Thymus (tissue), 11 donors: ENCODE measurements at regions not wholly inside any gene's neighbourhood (a gene's known extent, or its start where the extent isn't known, plus 50 kb on each side); places are given as distances from the start of the nearest gene placed in this dataset.
A peak's percentile ranks its signal among the peaks of the same experiment; 100 is the strongest.

Source experiments
- DNase-seq, 9 donors: peaks; one replicate each; pipeline ENCODE4 v3.0.0-alpha.2; 2013; ENCODE audit warnings: low spot score in 9 of 9, low read depth in 6 of 9, missing footprints in 1 of 9
- H3K27ac ChIP-seq, 2 donors: one replicate each; pipeline ENCODE4 v1.5.1; 2013; ENCODE audit warnings: control low read depth in 1 of 2, low read depth in 1 of 2, low read length in 1 of 2, mild to moderate bottlenecking in 1 of 2, moderate library complexity in 1 of 2
- H3K27me3 ChIP-seq, 2 donors: one replicate each; pipeline ENCODE4 v1.5.1; 2013; ENCODE audit warnings: low read length in 1 of 2; ENCODE audit not compliant: control insufficient read depth in 2 of 2, insufficient read depth in 1 of 2
- H3K36me3 ChIP-seq, 2 donors: one replicate each; pipeline ENCODE4 v1.5.1; 2013; ENCODE audit warnings: low read length in 1 of 2, mild to moderate bottlenecking in 1 of 2, moderate library complexity in 1 of 2; ENCODE audit not compliant: control insufficient read depth in 2 of 2, insufficient read depth in 2 of 2
- H3K4me1 ChIP-seq, 2 donors: one replicate each; pipeline ENCODE4 v1.5.1; 2013; ENCODE audit warnings: low read length in 2 of 2; ENCODE audit not compliant: control insufficient read depth in 2 of 2, insufficient read depth in 2 of 2
- H3K4me3 ChIP-seq, 2 donors: one replicate each; pipeline ENCODE4 v1.5.1; 2013; ENCODE audit warnings: low read length in 2 of 2, control low read depth in 1 of 2, mild to moderate bottlenecking in 1 of 2
- H3K9me3 ChIP-seq, 2 donors: one replicate each; pipeline ENCODE4 v1.5.1; 2013; ENCODE audit warnings: low read length in 1 of 2, mild to moderate bottlenecking in 1 of 2; ENCODE audit not compliant: control insufficient read depth in 2 of 2, insufficient read depth in 1 of 2
- WGBS: extraction: QIAGEN DNeasy Blood & Tissue Kit; methylation state at CpG from one replicate; pipeline ENCODE4 v1.1.7; 2013; 5-methylcytosine and 5-hydroxymethylcytosine counted together
- donor health status: healthy.

DNA sequence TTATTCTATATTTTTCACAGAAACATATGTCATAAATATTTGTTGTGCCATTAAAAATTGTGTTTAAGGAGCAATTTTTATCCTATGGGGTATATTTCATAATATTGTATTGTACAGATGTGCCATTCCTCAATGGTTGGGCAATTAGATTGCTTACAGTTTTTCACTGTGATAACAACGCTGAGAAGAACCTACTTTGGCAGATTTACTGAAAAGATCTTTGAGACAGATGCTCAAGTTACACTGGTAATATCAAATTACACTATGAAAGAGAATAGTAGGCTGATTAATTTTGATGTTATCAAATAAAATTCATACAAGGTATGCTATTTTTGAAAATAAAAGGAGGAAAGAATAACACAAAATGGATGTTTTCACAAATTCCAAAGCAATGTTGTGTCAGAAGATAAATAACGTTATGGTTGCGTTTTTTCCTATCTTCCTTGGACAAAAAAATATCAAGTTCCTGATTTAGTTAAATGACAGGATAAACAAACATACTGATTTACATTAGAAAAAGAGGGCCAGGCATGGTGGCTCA is 335.1 kb upstream of the ZNF521 start:
- no peak for DNase-seq
- H3K27ac ChIP-seq, result no peak overlapping the region
- no peaks in the 10 kb centered on the region for H3K27me3 ChIP-seq
- 90% methylated on average over 3 of the region's 3 CpGs for WGBS
- no peaks in the 10 kb centered on the region for H3K4me1 ChIP-seq
- no peaks in the 10 kb centered on the region for H3K36me3 ChIP-seq
- no peaks in the 10 kb centered on the region for H3K9me3 ChIP-seq
- no peak overlapping the region for H3K4me3 ChIP-seq

DNA sequence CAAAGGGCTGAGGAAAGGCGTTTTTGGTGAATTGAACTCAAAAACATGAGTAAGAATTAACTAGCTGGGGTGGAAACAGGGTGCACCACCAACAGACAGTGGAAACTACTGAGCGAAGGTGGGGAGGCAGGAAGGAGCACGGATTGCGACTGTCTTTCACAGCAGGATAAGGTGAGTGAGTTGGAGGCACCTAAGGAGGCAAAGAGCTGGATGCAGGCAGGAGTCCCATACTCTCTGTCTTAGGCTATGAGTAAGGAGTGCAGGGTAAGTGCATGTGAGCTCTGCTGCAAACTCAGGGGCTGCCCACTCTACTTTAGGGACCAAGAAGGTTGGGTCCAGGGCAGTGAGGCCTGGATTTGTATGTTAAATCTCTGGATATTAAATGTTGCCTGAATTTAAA is 333.1 kb upstream of the ZNF521 start:
- Histone ChIP-seq H3K27me3 (no peaks in the 10 kb centered on the region), H3K27ac (no peak overlapping the region), H3K36me3 (no peaks in the 10 kb centered on the region), H3K4me1 (no peaks in the 10 kb centered on the region), H3K4me3 (no peak overlapping the region), H3K9me3 (no peaks in the 10 kb centered on the region)
- no peak for DNase-seq
- 95% methylated on average over 4 of the region's 4 CpGs for WGBS

DNA sequence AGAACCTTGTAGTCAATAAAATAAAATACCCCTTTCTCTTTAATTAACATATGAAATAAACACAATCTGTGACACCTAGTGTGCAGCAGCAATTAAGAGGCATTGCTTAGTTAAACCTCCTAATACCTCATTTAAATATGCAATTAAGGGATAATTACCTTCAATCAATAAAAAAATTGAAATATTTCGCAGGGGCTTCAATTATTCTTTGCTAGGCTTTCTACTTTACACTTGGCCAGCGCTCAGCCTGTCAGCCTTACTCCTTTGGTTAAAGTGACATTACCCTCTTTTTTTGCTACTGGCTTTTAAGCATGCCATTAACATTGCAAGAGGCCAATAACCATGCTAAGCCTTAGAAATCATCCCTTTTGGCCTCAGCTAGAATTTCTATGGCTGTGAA is 327.5 kb upstream of the ZNF521 start:
- H3K9me3 ChIP-seq, result no peaks in the 10 kb centered on the region
- H3K36me3 ChIP-seq, result no peaks in the 10 kb centered on the region
- no peak overlapping the region for H3K4me3 ChIP-seq
- H3K4me1 ChIP-seq, result no peaks in the 10 kb centered on the region
- 85% methylated on average over 2 of the region's 2 CpGs for WGBS
- no peak for DNase-seq
- H3K27me3 ChIP-seq, result no peaks in the 10 kb centered on the region
- no peak overlapping the region for H3K27ac ChIP-seq

DNA sequence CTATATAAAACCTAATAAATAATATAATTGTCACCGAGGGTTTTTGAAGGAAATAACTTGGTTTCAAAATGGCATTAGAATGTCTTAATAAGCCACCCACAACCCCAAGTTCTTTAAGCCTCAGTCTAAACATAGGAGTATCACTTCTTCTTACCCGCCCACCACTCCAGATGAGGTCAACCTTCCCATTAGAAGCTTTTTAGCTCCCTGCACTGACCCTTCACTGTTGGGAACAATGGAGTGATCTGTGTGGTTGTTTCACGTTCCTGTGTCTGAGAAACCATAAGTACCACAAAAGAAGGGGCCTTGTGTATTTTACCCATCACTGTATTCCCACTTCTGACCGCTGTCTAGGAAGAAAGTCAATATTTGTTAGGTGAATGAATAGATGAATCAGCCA is 326.3 kb upstream of the ZNF521 start:
- 93% methylated on average over 4 of the region's 4 CpGs for WGBS
- Histone ChIP-seq H3K4me1 (no peaks in the 10 kb centered on the region), H3K27ac (no peak overlapping the region), H3K9me3 (no peaks in the 10 kb centered on the region), H3K36me3 (no peaks in the 10 kb centered on the region), H3K27me3 (no peaks in the 10 kb centered on the region), H3K4me3 (no peak overlapping the region)
- no peak for DNase-seq

DNA sequence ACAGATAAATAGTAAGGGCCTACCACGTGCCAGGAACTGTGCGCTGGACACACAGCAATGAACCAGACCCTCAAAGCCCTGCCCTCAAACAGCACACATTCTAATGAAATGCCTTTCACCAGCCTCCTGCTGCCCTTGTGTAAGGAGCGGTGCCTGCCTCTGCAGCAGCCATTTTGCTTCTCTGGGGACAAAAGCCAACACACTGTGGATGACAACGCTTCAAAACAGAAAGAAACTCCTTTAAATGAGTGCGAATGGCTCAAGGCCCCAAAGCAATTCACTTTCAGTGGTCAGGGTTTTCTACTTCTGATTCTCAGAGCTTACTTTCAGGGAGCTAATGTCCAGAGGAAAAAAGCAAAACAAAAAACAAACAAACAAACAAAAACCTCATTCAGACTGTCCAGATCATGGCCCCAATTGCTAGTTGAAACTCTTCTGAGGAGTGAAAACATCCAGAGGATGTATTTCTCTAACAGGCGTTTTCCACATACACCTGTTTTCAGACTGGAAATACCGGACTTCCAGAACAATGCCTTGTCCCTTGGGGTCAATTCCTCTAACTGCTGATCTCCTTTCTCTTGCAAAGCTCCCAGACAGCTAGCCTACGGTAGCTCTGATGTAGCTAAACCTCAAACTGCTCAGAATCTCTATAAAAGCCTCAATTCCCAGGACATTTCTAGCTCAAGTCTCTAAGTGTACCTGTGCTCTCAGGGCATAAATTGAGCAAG is 323.3 kb upstream of the ZNF521 start:
- H3K4me3 ChIP-seq, result no peak overlapping the region
- peaks cover 0 to 1% of the 10 kb centered on the region in 2 donors for H3K9me3 ChIP-seq
- H3K27ac ChIP-seq, result no peak overlapping the region
- no peaks in the 10 kb centered on the region for H3K4me1 ChIP-seq
- no peaks in the 10 kb centered on the region for H3K27me3 ChIP-seq
- 94% methylated on average over 8 of the region's 8 CpGs for WGBS
- no peaks in the 10 kb centered on the region for H3K36me3 ChIP-seq
- DNase-seq, result no peak

DNA sequence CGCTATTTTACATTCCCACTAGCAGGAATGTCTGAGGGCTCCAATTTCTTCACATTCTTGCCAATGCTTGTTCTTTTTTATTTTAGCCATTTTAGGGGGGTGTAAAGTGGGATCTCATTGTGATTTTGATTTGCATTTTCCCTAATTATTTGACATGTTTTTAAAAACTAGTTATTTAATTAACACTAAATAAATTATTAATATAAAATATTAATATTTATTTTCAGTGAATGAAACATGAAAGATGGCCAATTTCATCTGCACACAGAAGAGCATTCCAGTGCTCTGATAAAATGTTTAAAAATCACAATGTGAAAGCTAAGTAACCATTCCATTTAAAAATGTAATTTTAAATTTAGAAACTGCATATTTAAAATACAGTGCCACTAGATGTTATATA is 322.2 kb upstream of the ZNF521 start:
- Histone ChIP-seq H3K4me3 (no peak overlapping the region), H3K9me3 (peaks cover 0 to 1% of the 10 kb centered on the region in 2 donors), H3K27ac (no peak overlapping the region), H3K36me3 (no peaks in the 10 kb centered on the region), H3K27me3 (no peaks in the 10 kb centered on the region), H3K4me1 (no peaks in the 10 kb centered on the region)
- 97% methylated on average over 1 of the region's 1 CpG for WGBS
- DNase-seq, result no peak

DNA sequence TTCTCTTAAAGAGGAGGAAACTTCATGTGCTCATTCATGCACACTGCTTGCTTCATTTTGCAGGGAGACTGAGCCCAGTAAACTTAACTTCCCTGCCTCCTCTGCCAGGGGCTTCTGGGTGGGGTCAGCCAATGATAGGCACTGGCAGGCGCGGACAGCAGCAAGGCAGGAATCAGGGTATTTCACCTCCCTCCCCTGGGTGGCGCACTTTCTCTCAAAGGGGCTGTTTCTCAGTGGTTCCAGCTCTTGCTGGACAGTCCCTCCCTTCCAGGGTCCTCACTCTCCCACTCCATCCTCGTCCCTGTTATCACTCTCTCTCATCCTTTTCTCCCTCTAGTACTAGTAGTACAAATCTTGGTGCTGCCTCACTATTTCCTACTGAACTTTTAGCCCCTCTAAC is 320.5 kb upstream of the ZNF521 start:
- no peaks in the 10 kb centered on the region for H3K4me1 ChIP-seq
- no peaks in the 10 kb centered on the region for H3K36me3 ChIP-seq
- H3K27ac ChIP-seq, result no peak overlapping the region
- no peaks in the 10 kb centered on the region for H3K27me3 ChIP-seq
- H3K4me3 ChIP-seq, result no peak overlapping the region
- no peak for DNase-seq
- peaks cover 0 to 1% of the 10 kb centered on the region in 2 donors for H3K9me3 ChIP-seq
- 87% methylated on average over 4 of the region's 4 CpGs for WGBS

DNA sequence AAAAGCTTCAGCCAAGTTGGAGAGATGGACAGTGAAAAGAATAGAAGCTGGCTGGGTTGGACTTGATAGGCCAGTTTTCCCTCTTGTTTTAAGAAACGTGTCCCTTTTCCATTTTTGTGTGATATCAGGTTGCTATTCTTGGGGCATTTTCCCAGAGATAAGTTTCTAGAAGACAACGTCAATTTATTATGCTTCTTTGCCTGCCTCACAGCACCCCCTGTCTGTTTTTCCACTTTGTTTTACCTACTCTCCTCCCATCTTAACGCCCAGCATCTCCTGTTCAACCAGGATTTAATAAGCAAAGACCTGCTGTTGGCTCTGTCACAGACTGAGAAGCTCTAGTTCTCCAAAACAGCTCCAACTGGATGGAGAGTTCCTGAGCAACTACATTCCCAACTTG is 317.8 kb upstream of the ZNF521 start:
- Histone ChIP-seq H3K9me3 (peaks cover 0 to 1% of the 10 kb centered on the region in 2 donors), H3K36me3 (no peaks in the 10 kb centered on the region), H3K27me3 (no peaks in the 10 kb centered on the region), H3K4me1 (no peaks in the 10 kb centered on the region), H3K27ac (no peak overlapping the region), H3K4me3 (no peak overlapping the region)
- DNase-seq, result peak in 1 of 9 donors; percentile 12
- 75% methylated on average over 3 of the region's 3 CpGs for WGBS

DNA sequence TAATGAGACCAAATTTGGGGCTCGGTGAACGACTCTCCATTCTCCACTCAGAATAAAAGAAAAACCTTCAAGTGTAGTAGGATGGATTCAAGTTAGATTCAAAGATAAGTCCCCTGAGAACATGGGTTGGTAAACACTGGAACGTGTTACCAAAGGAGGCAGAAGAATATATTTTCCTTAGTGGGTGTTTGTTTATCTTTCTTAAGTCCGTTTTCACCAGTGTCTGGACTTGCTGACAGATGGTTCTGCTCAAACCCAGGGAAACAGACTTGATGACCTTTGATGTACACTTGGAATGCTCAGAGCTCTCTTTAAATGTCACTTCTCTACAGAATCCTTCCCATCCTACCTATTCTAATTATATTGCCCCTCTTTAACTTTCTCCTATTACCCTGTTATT is 310.3 kb upstream of the ZNF521 start:
- no peak overlapping the region for H3K4me3 ChIP-seq
- no peak for DNase-seq
- WGBS, result 88% methylated on average over 4 of the region's 4 CpGs
- H3K36me3 ChIP-seq, result no peaks in the 10 kb centered on the region
- H3K4me1 ChIP-seq, result no peaks in the 10 kb centered on the region
- H3K27ac ChIP-seq, result no peak overlapping the region
- no peaks in the 10 kb centered on the region for H3K27me3 ChIP-seq
- H3K9me3 ChIP-seq, result no peaks in the 10 kb centered on the region
